NCI-H146 treated with DMSO at 0.1 percent for 48 hours (cell line): ENCODE measurements at regions not wholly inside any gene's neighbourhood (a gene's known extent, or its start where the extent isn't known, plus 50 kb on each side); places are given as distances from the start of the nearest gene placed in this dataset.

ENCODE experiments used
- DNase-seq: peaks from one replicate; lab custom pipeline; 2025; ENCODE audit not compliant: unreplicated experiment; lab: John Stamatoyannopoulos, UW

DNA sequence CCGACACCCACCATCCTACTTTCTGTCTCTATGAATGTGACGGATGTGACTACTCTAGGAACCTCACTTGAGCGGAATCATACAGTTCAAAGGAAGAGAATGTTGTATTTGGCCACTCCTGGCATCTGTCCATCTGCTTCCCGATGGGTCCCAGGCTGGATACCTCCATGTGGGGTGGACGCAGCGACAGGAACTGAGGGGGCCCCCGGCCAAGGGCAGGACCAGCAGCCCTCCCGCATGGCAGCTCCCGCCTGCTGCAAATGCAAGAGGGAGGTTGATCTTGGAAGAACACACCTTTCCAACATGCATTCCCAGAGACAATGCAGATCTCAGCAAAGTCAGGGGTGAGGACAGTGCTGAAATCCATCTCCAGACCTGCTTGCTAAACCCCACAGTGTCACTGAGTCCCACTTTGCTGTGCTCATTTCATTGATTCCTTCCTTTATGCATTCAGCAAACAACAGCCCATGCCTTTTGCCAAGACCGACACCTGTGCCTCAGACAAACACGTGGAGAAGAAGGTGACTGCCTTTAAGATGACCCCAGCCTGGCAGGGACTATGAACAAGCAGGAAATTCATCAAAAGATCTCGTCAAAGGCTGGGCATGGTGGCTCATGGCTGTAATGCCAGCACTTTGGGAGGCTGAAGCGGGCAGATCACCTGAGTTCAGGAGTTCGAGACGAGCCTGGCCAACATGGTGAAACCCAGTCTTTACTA, 246.2 kb downstream of the CTTN start:
- no peak for DNase-seq

DNA sequence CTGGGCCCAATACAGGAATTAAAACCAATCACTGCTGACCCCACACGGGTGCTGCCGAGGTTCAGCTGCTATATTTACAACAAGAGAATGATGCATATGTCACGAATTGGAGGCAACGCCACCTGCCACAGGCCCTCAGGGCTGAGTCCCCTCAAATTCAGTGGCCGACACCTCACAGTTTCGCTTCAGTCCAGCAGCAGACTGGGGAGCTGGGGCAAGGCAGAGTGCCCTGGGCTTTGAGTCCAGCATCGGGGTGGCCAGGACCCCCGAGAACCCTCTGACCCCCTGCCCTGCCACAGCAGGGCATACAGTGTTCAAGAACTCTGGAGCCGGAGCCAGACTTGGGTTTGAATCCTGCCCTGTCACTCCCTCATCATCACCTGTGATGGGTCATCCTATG, 247.2 kb downstream of the CTTN start:
- DNase-seq, result no peak

DNA sequence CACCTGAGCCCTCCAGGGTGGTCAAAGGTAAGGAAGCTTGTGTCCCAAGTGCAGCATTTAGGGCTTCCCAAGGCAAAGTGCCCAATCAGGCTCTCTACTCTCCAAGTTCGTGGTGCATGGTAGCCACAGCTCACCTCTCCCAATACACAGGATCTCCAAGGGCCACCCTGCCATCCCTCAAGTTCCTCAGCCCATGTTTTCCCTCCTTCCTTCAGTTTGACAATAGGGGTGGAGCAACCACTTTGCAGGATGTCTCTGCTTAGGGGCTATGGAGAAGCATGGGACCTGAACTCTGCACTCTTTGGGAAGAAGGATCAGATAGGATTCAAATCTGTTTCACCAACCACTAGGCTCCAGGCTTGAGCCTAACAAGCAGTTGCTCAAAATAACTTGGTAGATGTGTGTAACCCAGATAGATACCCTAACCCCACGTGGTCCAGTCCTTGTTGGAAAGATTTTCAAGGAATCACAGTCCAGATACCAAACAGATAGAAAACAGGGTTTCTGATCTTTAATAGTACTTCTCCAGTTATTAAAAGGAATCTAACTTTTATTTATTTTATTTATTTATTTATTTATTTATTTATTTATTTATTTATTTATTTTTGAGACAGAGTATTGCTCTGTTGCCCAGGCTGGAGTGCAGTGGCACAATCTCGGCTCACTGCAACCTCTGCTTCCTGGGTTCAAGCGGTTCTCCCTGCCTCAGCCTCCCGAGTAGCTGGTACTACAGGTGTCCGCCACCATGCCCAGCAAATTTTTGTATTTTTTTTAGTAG, 248.1 kb downstream of the CTTN start:
- DNase-seq, result no peak

DNA sequence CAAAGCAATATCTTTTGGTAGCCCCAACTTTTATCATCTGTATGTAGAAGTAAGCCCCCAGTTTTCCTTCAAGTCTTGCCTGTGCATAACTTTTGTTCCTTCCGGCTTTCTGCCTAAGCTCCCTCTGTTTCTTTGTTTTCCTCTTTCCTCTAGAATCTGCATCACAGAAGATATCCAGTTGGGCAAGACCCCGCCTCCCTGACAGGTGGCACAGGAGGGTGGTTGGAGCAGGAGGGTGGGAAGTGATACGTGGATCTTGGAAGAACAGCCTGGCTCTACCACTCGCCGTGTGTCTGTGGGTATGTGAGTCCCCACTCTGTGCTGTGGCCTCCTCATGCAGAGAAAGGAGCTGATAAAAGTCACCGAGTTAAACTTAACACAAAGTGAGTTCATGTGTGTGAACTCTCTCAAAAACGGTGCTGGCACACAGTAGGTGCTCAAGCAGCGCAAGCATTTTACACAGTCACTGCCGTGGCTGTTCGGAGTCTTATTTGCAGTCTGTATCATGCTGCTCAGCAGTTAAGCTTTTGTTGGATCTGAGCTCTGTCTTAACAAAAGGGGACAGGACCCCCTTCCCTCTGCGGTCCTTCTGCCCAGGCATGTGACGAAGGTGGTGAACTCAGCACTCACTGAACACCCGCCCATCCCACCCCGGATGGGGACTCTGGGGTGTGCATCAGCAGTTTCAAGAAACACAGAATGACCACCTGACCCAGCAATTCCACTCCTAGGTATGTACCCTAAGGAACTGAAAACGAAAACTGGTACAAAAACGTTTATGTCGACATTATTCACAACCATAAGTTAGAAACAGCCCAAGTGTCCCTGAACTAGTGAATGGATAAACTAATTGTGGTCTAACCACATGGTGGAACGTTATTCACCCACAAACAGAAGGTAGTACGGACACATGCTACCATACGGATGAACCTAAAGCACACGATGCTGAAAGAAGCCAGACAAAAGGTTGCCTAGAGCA, 249.1 kb downstream of the CTTN start:
- no peak for DNase-seq

DNA sequence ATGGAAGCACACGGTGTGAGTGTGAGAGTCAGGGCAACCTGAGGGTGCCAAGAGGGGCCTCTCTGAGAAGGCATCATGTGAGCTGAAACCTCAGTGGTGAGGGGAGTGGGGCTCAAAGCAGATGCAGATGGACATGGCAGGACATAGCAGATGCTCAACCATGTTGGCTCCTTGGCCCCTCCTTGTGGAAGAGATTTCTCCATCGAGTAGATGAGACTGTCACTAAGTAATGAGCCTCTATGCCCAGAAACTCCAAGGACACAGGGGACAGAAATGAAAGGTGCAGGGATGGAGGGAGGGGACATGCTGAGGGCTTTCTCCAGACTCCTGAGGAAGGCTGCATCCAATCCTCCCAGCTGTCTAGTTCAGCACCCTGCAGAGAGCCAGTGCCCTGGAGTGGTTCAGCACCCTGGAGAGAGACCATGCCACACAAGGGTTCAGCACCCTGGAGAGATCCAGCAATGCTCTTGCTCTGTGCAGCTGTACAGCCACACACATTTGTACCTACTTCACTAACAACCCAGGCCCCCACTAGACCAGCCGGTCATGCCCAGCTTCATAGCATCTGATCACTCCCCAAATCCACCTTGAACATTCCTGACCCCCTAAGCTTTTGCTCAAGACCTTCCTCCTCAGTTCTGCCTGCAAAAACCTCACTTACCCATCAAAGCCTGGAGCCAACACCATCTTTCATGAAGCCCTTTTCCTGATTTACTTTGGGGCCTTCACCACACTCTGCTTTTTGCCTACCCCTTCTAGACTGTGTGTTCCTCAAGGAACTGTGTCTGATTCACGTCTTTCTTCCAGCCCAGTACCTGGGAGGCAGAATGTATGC, 252.0 kb downstream of the CTTN start:
- no peak for DNase-seq

DNA sequence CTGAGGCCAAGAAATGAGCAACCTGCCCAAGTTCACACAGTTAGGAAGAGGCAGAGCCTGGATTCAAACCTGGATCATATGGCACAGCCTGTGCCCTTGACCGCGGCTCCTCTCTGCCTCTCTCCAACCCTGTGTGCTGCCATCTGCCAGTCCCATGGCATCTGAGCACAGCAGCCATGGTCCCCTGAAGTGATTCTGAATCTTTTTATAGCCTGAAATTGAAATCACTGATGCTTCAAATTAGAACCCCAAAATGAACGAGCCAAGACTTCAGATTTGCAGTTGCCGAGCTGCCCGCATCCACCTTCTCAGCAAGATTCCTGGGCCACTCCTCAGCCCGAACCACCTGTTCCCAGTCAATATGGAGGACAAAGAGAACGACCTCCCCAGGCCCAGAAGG, 252.7 kb downstream of the CTTN start:
- DNase-seq, result no peak

DNA sequence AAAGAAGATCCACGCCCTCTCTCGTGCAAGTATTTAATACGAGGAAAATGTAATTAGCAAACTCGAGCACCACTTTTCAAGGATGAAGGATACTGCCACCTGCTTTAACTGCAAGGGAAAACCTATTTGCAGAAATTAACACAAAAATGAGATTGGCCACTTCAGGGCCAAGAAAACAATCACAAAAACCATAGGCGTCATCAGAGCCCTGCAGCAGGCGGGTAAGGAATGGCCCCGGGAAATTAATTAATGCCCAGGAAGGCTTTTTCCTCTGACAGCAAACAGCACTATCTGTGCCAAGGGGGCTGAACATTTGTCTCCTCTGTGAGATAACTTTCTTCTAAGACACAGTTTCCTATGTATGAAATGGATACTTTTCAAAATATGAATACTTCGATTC, 255.7 kb downstream of the CTTN start:
- DNase-seq, result no peak

DNA sequence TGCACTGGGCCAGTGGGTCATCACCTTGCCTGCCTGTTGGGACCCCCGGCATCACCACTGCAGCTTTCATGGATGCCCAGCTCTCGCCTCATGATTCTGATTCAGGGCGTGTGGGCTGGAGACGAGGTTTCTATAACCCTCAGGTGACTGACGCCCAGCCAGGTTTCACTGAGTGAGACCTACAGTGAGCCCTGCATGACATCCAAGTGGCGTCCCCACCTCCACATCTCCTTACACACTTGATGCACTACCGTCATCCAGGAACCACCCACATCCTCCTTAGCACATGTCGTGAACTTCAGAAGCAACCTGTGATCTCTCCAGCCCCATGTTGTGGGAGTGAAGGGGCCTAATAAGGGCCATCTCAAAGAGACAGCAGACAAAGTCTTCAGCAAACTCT, 257.5 kb downstream of the CTTN start:
- no peak for DNase-seq

DNA sequence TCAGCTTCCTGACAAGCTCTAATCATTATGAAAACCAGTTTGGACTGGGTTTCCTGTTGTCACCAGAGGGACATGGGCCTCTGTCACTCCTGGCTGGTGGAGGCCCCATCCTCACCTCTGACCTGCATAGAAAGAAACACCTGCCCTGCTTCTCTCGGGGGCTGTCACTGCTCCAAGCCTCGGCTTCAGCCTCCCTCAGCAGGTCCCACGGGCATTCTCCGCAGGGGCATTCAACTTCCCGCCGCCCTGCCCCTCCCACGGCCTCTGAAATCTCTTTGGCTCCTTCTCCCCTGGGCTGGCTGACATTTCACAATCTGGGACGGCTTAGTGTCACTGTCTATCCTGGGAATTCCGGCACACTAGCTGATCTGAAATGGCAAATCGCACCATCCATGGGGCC, 257.9 kb downstream of the CTTN start:
- DNase-seq, result no peak

DNA sequence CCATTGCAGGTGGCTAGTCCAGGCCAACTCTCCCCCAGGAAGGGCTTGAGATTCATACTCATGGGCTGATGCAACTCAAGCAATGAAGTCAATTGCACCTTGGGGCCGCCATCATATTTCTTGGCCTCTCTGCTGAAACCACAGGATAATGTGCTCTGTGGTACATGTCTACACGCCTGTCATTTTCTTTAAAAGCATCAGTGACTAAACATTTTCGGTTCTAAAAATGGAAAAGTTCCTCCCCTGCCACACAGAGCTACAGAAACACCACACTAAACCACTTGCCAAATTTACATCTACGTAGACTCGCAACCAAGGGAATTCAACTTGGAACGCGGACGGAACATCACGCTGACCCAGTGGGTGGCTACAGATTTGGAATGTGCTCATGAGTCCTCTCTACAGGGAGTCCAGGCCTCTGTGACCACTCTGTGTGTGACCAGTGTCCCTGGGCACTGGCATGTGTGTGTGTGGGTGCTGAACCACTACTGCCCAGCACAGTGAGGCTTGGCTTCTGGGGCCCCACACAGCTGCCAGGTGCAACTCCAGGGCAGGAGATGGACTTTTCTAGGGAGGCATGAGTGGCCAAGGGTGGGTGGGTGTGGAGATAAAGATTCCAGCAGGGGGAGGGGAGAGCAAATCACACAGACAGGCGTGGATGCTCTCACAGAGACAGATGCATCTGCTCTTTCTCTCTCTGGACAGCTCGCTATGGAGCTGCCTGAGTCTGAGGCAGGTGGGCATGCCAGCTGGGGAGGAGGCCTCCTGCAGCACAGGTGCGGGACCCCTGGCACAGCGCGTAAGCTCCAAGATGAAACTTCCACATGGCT, 261.9 kb downstream of the CTTN start:
- no peak for DNase-seq

DNA sequence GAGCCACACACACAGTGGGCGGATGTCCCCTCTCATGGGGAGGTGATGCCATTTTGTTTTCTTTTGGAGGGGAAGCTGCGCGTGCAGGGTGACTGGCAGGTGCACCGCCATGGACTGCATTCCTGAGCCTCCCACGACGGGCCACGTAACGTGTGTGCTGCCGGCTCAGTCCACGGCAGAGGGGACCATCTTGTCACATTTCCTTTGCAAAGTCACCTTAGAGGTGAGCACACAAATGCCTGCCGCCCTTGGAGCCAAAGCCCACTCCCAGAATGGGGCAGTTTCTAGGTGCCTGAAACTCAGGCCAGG, 262.5 kb downstream of the CTTN start:
- DNase-seq, result no peak

DNA sequence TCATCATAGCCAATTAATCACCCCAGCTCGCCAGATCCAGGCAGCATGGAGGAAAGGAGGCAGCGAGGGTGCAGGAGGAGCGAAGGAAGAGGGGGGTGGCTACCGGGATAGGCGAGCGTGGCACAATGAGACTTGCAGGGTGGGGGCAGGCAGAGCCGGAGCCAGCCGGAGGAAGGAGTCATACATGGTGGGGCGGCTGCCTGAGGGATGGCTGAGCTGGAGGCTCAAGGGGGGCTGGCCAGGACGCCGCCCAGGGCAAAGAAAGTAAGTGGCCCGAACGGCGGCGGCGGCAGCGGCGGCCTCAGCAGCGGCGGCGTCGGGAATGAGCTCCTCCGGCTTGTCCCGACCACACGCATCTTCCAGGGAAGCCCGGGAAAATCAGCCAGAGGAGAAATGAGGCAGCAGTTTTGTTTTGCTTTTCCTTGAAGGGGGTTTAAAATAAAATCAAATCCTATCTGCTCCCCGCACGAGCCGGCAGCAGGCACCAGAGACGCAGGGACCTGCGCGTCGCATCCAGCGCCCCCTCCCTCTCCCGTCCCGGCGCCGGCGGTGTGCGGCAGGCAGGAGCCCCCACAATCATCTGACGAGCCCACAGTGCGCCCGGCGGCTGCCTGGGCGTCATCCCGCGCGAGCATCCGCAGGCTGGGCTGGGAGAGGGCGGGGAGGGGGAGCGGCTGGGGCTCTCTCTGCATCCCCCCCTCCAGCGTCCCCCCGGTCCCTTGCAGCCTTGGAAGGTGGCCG, 263.6 kb downstream of the CTTN start:
- no peak for DNase-seq

DNA sequence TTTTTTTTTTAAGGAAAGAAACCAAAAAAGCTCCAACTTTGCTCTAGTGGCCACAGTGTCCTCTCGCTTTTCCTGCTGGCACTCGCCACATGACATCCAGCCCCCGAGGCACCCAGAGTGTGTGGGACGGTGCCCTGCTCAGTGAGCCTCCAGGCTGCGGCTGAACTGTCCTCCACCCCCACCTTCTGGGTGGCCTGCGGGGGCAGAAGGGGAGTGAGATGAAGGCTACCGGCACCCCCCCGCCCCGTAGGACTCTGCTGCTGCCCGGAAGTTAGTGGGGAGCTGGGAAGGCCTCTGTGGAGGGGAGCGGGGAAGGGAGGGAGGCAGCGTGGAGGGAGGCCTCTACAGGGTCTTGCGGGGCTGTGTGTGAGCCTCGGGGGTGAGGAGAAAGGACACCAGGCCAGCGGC, 264.4 kb downstream of the CTTN start:
- DNase-seq, result no peak

DNA sequence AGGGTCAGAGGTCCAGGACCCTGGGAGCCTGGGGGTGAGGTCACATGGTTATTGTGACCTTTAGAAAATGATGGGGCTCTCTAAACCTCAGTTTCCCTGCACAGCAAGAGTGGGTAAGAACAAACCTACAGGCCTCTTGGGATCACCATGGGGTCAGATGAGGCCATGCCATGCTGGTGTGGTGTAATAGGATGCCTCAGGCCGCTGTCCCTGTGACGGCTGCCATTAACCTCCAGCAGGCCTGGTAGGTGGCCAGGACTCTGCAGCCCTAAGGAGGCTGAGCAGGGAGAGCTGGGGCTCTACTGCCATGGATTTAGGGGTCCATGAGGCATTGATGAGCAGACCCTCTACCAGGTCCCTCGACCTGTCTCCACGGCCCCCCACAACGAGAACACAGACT, 265.5 kb downstream of the CTTN start:
- no peak for DNase-seq

DNA sequence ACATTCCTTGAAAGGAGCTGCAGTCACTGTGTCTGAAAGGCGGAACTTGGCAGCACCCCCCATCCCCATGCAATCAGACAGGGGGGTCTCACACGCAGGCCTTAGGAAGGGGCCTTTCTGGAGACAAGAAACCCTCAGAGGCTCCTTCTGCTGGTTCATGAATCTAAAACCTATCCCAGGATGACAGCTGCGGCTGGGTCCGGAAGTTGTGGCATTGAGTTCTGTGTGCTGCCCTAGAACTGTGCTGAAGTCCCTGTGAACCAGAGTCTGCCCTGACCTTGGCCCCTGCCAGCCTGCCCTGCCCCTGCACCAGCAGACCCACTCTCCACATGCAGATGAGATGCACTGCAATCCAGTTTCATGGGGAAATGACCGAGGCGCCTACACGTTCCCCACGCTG, 268.0 kb downstream of the CTTN start:
- DNase-seq, result no peak

DNA sequence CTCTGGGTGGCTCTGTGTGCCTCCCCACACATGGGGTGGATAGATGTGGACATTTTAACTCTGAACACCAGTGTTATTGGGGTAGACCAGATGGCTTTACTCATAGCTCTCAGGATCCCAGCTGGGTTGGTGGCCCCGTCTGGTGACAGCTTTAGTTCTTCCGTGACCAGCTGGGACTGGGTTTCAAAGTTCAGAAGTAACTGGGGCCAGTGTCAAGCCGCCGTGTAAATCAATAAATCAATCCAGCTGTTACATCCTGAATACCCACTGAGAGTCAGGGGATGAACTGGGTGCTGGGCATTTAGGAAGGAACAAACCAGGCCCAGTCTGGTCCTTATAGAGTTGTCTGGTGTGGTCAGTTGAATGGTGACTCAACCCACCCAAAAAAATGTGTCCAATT, 269.4 kb downstream of the CTTN start:
- no peak for DNase-seq

DNA sequence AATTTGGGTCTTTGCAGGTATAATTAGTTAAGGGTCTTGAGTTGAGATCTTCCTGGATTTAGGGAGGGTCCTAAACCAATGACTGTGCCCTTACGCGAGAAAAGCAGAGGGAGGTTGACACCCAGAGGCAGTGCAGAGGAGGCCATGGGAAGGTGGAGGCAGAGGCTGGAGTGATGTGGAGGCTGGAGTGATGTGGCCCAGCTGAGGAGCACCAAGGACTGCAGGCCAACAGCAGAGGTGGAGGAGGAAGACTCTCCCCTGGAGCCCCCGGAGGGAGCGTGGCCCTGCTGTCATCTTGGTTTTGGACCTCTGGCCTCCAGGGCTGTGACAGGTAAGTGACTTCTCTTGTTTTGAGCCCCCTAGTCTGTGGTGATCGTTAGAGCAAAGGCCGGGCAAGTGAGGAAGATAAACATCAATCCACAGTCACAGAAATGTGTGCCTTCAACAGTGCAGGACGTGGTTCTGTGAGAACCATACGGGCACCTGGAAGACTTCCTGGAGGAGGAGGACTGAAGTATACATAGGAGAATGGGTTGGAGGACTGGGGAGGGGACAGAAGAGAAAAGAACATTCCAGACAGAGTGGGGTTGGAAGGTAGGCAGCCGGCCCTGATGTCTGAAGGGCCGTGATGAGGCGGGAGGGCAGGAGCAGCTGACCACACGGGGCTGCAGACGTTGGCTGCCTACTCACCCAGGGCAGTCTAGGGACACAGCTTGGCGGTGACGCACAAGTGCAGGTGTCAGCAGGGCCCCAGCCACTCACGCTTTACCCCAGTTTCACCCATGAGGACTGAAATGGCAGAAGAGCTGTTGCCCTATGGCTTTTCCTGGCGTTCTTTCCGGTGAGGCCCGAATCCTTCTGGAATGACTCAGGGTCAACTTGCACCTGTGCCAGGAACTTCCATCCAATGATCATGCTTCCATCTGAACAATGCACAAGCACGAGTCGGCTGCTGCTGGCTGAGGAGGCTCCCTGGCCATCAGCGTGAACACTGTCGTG, 270.2 kb downstream of the CTTN start:
- no peak for DNase-seq

DNA sequence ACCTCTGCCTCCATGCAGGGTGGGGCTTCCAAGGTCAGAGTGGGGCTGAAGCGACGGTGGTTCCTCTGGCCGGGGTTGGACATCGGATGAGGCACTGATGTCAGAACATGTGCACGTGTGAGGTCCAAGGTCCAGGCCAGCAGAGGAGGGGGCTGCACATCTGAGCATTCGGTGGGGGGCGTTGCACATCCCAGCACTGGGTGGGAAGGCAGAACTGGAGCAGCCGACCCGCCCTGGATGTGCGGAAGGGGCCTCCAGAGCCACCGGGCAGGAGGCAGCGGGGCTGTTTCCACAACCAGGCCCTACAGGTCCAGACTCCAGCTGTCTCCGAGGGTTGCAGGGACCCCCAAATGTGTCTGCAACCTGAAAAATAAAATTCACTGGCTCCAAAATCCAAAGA, 271.0 kb downstream of the CTTN start:
- DNase-seq, result no peak
